ENCODE measurements at regions not wholly inside any gene's neighbourhood (a gene's known extent, or its start where the extent isn't known, plus 50 kb on each side); places are given as distances from the start of the nearest gene placed in this dataset.

DNA sequence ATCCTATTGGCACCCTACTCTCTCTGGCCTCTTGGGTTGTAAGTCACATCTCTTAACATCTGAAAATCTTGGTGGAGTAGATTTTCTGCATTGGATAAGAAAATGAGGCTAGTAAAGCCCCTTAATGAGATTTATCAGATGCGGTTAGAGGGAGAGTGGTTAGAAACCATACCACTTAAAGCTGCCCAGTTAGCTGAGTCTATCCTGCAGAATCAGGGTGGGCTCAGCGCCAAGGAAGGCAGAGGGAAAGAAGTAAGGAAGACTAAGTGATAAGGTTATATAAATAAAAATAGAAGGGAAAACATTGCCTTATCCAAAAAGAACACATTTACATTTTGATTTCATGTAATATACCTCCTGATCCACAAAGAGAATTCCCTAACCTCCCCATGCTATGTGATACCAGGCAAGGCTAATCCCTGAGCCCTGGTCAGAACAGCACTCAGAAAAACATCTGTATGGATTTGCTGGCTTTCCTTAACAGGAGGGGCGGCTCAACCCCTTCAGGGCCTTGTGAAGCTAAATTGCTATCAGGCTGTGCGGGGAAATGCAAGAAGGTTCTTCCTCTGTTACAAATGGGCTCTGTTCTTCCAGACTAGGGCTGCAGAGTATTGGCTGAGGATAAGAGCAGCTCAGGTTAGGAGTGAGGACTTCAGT is 101.7 kb downstream of the SNX19 start:
- no peak overlapping the region for H3K9ac ChIP-seq (ENCODE audit: extremely low read depth, insufficient read length, low read length)
- H3K9me3 ChIP-seq (ENCODE audit: control insufficient read depth, low read depth, low read length): no peaks in the 10 kb centered on the region
- H2BK15ac ChIP-seq (ENCODE audit: low read depth, low read length): no peak overlapping the region
- TF ChIP-seq CTCF (conservative IDR thresholded peaks at IDR 0.05): no peak
- H4K5ac ChIP-seq (ENCODE audit: insufficient read length, low read depth, low read length): no peak overlapping the region
- no peak overlapping the region for H3T11ph ChIP-seq (ENCODE audit: low read length)
- H3K4me1 Mint-ChIP-seq: peaks cover 10 to 15% of the 10 kb centered on the region in 2 experiments
- H3K4me3 Mint-ChIP-seq: no peak overlapping the region
- no peak overlapping the region for H3K23ac ChIP-seq (ENCODE audit: insufficient read length, low read depth, low read length)
- no peaks in the 10 kb centered on the region for H3K79me2 ChIP-seq (ENCODE audit: insufficient read depth, low read length)
- H3K27me3 ChIP-seq (ENCODE audit: insufficient read depth, low read length): no peaks in the 10 kb centered on the region; the same call in 1 of the 2 replicates
- H4K91ac ChIP-seq (ENCODE audit: insufficient read length, low read depth, low read length): no peak overlapping the region
- WGBS (ENCODE audit: extremely low coverage, insufficient read length, low lambda C conversion rate): no CpG with 5 or more reads among the region's 4 CpGs
- no peak overlapping the region for H3K27ac Mint-ChIP-seq
- no peak overlapping the region for H2BK20ac ChIP-seq (ENCODE audit: low read depth, low read length, poor library complexity, severe bottlenecking)
- H2BK120ac ChIP-seq (ENCODE audit: low read depth, low read length, poor library complexity, severe bottlenecking): no peak overlapping the region
- H3K23me2 ChIP-seq (ENCODE audit: insufficient read length, low read depth, low read length, poor library complexity, severe bottlenecking): no peaks in the 10 kb centered on the region
- no peak overlapping the region for H3K18ac ChIP-seq (ENCODE audit: insufficient read length, low read depth, low read length)
- H4K8ac ChIP-seq (replicated peaks; ENCODE audit: insufficient read length, low read depth, low read length): no peak overlapping the region
- H2BK12ac ChIP-seq (ENCODE audit: insufficient read length, low read depth, low read length): no peak overlapping the region
- H3K14ac ChIP-seq (ENCODE audit: insufficient read depth, low read length): no peak overlapping the region
- no peak overlapping the region for H2AFZ ChIP-seq (ENCODE audit: low read length)
- DNase-seq: no peak
- no peaks in the 10 kb centered on the region for H4K20me1 ChIP-seq (ENCODE audit: control insufficient read depth, insufficient read depth, insufficient read length)
- no peak overlapping the region for H2AK5ac ChIP-seq (ENCODE audit: insufficient read length, low read length)
- H3K79me1 ChIP-seq (ENCODE audit: insufficient read depth, low read depth, low read length, poor library complexity, severe bottlenecking): no peaks in the 10 kb centered on the region
- no peaks in the 10 kb centered on the region for H3K36me3 Mint-ChIP-seq (ENCODE audit: insufficient read depth in 1 of 3, low read depth in 3 of 3)
- no peak overlapping the region for H3K27ac ChIP-seq (ENCODE audit: insufficient read length, low read depth, low read length)
- H3K56ac ChIP-seq (ENCODE audit: insufficient read length, low read depth, low read length): no peak overlapping the region
- peaks cover 5% of the 10 kb centered on the region; the same call in 1 of the 2 replicates for H3K27me3 Mint-ChIP-seq (ENCODE audit: low read depth)
- H3K4me1 ChIP-seq (ENCODE audit: insufficient read depth, low read length): peaks cover 2% of the 10 kb centered on the region; the same call in 1 of the 2 replicates
- H3K4me2 ChIP-seq (ENCODE audit: insufficient read depth, insufficient read length, low read length): no peak overlapping the region
- H3K4ac ChIP-seq (ENCODE audit: low read depth, low read length): no peak overlapping the region
- no peak overlapping the region for H2BK5ac ChIP-seq (ENCODE audit: insufficient read length, low read length)
- no peaks in the 10 kb centered on the region for H3K9me3 Mint-ChIP-seq

Measured in H9 (cell line).